NCI-H2171 (cell line): ENCODE measurements at regions not wholly inside any gene's neighbourhood (a gene's known extent, or its start where the extent isn't known, plus 50 kb on each side); places are given as distances from the start of the nearest gene placed in this dataset.
"Not testable (repeated sequence)": the region's sequence is repeated elsewhere in the genome, so short reads cannot be mapped to it uniquely, and the experiment has no call there.

ENCODE experiments used
- DNase-seq: peaks from one replicate; lab custom pipeline; 2025; lab: John Stamatoyannopoulos, UW

DNA sequence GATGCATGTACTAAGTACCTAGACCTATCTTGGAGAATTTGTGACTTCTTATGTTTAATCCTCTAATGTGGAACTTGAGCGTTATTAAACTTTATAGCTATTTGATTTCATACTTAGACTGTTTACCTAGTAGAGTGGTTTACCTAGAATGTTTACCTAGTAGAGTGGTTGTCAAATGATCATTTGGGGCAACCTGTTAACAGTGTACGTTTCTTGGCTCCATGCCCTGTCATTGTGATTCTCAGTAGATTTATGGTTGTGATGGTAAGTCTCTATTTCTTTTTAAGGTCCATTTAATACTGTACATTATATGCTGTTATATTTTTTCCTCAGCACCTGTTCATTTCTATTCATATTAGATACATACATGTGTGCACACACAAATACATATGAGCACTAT is 233.0 kb upstream of the MAD2L1 start:
- no peak for DNase-seq

- no peak for DNase-seq
Measured at GRCh38 chr4:120293341-120293740, 226.7 kb upstream of the MAD2L1 start.

DNA sequence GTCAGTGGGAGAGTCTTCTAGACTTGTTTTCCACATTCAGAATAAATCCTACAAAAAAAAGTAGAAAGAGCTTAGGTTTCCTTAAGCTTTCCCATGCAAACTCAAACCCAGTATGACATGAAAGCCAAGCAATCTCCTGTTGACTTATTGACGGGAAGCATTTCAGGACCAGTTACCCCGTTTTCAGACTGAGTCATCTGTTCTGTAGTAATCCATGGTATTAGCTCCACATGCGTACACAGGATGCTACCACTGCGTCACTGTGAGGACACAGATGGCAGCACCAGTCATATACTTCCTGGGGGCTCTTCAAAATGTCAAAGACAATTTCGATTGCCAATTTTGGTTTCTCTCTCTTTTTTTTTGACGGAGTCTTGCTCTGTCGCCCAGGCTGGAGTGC is 224.9 kb upstream of the MAD2L1 start:
- DNase-seq = no peak

- no peak for DNase-seq
Measured at GRCh38 chr4:120290553-120290952, 223.9 kb upstream of the MAD2L1 start.

DNA sequence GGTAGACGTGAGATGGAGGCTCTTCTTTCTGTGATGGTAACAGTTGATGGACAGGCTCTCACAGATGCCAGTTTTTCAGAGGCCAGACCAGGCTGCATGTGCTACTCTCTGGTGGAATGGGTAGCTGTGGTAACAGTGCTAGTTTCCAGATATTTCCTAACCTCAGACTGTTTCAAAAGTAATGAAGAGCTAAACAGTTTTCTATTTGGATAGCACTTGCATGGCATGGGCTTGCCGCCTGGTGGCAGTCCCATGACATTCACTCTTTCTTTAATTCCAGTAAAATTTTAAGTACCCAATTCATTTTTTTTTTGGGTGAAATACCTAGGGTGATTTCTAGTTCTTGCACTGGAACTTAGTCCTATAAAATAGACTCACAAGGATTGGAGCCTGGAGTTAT is 220.2 kb upstream of the MAD2L1 start:
- no peak for DNase-seq

DNA sequence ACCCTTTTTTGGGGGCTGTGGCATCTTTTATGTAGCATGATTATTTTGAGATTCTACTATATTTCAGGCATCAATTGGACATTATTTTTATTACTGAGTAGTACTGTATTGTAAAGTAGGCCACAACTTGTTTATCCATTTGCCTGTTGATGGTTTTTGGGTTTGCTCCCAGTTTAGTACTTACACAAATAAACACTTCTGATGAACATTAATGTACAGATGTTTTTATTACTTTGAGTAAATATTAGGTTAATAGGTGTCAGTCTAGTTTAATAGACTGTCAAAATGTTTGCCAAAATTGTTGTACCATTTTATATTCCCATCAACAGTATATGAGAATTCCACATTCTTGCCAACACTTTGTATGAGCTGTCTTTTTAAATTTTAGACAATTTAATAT is 214.9 kb upstream of the MAD2L1 start:
- DNase-seq = no peak

- DNase-seq = no peak
Measured at GRCh38 chr4:120277391-120277790, 210.7 kb upstream of the MAD2L1 start.

DNA sequence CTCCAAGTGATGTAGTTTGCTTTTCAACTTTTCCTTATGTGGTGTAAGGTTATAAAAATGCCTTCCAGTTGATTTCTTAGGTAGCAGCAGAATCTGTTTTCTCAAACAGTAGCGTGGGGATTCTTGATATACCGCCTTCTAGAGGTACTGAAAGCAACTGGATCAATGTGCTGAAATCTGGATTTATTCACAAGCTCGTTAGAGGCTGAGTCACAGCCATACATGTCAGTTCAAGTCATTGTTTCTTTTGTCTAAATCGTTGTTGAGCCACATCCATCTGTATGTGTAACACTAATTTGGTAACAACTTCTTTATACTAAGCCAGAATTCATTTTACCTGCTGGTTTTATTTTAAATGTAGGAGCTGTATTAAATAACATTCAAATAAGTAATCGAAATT is 200.0 kb upstream of the MAD2L1 start:
- no peak for DNase-seq

DNA sequence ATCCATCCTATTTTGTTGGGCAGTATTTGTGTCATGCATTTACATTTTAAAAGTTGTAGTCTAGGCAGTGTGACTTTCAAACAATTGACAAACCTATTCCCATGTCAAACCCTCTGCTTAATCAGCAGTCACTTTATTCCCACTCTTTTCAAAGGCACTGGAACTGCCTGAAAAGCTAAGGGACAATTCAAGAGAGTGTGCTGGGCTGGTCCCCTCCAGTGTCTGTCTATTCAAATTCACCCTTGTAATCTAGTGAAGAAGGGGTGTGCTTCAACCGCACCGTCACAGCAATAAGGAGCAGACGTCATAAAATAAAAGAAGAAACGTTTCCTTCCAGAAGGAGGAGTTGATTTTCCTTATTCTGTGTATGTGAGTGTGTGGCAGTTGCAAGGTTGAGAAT is 197.0 kb upstream of the MAD2L1 start:
- DNase-seq = no peak

GRCh38 chr4:120261117-120261516 is 194.5 kb upstream of the MAD2L1 start:
- DNase-seq = no peak

GRCh38 chr4:120256112-120256775 is 189.6 kb upstream of the MAD2L1 start:
- DNase-seq = not testable (repeated sequence)

DNA sequence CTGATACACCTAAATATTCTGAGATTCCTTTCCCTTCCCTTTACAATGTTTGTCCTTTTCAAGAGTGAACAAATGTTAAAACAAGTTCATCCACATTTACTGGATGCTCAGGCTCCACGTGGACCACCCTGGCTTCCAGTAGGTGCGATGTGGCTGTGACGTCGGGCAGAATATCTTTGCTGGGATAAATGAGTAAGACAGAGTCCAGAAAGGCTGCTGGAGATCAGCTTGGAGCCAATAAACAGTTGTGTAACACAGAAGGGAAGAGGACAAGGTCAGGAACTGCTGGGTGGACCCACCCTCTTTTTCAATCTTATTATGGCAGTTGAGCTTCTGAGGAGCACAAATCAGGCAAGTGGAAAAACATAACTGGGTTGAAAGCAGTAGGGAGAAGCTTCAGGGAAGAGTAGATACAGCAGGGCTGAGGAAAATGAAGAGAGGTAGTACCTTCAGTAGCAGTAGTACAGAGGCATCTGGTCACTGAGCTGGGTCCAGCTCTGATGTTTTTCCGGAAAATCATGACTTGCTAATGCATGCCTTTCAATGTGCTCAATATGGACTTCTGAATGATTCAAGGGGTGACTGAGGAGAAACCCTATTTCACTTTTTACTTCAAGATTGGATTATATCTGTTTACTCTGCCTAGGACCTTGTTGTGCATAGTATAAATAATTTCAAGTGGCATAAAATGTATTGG is 171.8 kb upstream of the MAD2L1 start:
- no peak for DNase-seq

DNA sequence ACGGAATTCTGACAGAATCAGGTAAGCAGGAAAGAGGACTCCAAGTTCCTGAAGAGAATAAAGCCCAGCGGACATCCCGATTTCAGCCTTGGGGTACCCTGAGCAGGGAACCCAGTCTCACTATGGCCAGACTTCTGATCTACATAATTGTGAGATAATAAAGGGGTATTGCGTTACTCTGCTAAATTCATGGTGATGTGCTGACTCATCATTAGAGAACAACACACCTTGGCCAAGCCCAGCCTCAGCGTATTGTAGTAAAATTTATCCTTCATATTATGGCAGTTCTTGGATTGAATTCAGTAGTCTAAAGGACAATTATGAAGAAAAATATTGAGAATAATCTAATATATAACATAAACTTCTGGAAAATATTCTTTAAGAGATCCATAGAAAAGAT is 170.2 kb upstream of the MAD2L1 start:
- DNase-seq = no peak

- no peak for DNase-seq
Measured at GRCh38 chr4:120232050-120232449, 165.4 kb upstream of the MAD2L1 start.

DNA sequence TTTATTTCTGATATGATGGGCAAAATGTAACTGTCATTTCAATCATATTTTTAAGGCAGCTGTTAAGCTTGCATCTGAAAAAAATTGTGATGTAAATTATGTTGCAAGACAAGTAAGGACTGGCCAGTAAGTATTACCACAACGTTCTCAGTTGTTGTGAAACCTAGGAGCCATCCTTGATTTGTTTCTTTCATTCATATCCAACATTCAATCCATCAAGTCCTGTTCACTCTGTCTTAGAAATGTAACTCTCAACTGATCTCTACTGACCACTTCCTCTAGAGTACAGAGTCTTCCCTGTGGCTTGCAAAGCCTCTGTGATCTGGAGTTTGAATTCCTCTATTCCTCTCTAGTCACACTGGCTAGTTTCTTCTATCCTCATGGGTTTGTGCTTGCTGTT is 161.4 kb upstream of the MAD2L1 start:
- no peak for DNase-seq

- DNase-seq = no peak
Measured at GRCh38 chr4:120227554-120227953, 160.9 kb upstream of the MAD2L1 start.

- no peak for DNase-seq
Measured at GRCh38 chr4:120225527-120225926, 158.9 kb upstream of the MAD2L1 start.

DNA sequence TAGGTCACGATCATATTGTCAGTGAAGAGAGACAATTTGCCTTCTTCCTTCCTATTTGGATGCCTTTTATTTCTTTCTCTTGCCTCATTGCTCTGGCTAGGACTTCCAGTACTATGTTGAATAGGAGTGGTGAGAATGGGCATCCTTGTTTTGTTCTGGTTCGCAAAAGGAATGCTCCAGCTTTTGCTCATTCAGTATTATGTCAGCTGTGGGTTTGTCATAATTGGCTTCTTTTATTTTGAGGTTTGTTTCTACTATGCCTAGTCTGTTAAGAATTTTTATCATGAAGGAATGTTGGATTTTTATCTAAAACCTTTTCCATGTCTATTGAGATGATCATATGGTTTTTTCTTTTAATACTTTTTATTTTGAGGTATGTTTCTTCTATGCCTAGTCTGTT is 152.3 kb upstream of the MAD2L1 start:
- DNase-seq = no peak

DNA sequence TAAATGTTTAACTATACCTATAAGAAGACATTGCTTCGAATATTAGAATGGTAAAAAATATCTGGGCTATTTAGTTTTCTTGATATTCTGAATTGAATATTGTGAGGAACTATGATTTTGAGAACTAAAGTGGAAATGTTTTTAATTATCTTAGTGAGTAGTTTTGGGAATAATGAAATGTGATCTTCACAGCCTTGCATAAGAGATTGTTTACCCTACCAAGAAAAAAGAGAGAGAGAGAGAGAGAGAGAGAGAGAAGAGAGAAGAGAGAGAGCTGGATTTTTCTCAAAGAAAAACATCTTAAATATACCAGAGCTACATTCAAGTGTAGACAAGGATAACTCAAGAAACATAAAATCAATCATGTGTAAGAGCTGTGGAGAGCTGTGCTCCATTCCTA is 148.7 kb upstream of the MAD2L1 start:
- no peak for DNase-seq

DNA sequence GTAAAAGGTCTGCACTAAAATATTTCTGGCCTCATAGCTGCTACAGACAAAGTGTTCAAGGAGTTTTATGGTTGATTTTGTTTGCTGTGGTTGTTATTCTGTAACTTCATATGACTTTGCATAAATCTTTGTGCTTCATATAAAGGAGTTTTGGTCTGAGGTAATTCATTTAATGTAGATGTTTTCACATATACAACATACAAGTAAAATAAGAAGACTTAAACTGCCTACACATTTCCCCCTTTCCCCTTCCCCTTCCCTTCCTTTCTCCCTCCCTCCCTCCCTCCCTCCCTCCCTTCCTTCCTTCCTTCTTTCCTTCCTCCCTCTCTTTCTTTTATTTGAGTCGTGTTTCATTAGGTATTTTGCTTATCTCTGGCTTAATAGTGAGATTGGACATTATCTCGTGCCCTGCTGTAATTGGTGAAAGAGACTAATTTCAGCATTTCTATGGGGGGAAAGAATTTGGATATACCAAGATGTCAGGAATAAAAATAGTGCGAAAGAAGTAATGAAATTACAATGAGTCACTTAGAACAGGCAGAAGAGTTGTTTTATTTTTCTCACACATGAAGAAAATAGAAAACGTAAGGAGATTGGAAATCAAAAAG is 144.9 kb upstream of the MAD2L1 start:
- no peak for DNase-seq

DNA sequence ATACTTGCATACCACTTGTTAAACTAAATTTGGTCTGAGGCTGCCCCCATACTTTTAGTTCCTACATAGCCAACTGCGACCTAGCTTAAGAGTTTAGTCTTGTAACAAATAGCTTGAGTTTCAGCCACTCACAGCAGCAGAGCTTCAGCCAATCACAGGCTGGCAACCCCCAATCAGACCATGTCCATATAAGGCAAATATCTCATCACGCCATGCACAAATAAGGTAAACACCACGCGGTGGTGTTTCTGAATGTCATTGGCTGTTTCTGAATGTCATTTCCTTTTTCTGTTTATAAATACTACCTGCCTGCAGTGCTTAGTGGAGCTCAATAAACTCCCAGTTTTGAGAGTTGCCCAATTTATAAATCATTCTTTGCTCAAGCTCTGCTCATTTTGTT is 143.1 kb upstream of the MAD2L1 start:
- peak; percentile 0 for DNase-seq

DNA sequence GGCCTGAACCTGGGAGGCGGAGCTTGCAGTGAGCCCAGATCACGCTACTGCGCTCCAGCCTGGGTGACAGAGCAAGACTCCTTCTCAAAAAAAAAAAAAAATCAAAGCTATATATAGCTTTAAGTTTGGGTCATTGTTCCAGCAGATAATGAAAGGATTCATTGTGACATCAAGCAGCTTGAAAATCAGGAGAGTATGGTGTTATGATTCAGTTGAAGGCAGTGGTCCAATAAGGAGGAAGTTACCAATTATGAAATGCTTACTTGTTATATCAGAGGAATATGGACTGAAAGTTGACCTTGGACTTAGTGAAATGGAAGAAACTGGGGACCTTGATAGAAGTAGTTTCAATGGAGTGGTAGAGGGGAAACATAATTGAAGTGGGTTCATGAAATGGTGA is 140.4 kb upstream of the MAD2L1 start:
- no peak for DNase-seq

GRCh38 chr4:120202222-120202621 is 135.6 kb upstream of the MAD2L1 start:
- DNase-seq = no peak
